ENCODE measurements at regions not wholly inside any gene's neighbourhood (a gene's known extent, or its start where the extent isn't known, plus 50 kb on each side); places are given as distances from the start of the nearest gene placed in this dataset.

- intact Hi-C loops (cut with DNase I), result no loop called here
- TF ChIP-seq CTCF (IDR thresholded peaks at IDR 0.05) (no peak), EP300 (IDR thresholded peaks at IDR 0.05) (no peak), POLR2A (IDR thresholded peaks at IDR 0.05; ENCODE audit: low read depth) (no peak), POLR2AphosphoS5 (IDR thresholded peaks at IDR 0.05) (no peak)
- Histone ChIP-seq H3K27me3 (no peaks in the 10 kb centered on the region), H3K36me3 (no peaks in the 10 kb centered on the region), H3K27ac (replicated peaks in 1 of 4) (no peak overlapping the region), H3K4me1 (peaks cover 0 to 7% (median 2%) of the 10 kb centered on the region in 4 donors), H3K9me3 (no peaks in the 10 kb centered on the region), H3K4me3 (no peak overlapping the region)
- DNase-seq (ENCODE audit: extremely low spot score), result no peak
- 86% methylated on average over 1 of the region's 1 CpG for WGBS
Observed at GRCh38 chr3:189096092-189096491, 75.7 kb upstream of the TPRG1 start.

- Histone ChIP-seq H3K27ac (replicated peaks in 1 of 4) (peak overlapping the region; percentile 30 to 71 (median 60)), H3K4me3 (peak overlapping the region in 1 of 4 donors; percentile 11)
- TF ChIP-seq POLR2AphosphoS5 (IDR thresholded peaks at IDR 0.05) (peak in 1 of 2 donors; percentile 59), CTCF (IDR thresholded peaks at IDR 0.05) (no peak), EP300 (IDR thresholded peaks at IDR 0.05) (no peak)
Observed at GRCh38 chr3:189099031-189099471, 72.7 kb upstream of the TPRG1 start.

DNA sequence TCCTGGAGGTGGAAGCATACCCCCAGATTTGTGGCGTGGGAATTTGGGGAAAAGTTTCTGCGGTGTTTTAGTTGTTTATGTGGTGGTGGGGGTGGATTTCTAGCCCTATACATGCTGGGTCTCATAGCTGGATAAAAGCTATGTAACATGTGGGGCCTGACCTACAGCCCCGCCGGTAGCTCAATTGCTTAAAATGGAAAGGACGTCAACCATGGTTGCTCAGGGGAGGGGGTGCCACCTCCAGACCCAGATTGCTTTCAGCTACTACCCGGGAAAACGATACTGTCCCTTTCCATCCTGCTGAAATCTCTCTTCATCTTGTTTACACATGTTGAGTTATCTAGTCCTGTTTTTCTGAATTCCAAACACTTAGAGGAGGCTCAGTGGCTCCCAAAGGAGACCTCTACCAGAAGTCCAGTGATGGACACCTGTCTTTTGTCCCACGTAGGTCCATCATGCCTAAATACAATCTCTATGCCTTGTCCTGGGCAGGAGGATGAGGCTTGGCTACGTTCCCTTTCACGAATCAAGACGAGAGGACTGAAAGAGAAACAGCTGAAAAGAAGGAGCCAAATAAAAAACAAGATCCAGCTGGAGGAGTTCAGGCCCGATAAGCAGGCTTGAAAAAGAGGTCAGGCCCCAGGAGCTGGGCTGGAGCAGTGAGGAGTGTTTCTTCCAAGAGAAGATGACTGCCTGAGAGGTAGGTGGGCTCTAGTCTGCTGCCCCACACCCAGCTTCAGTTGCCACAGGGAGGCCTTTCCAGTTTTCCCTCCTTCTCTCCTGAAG, 72.1 kb upstream of the TPRG1 start:
- H3K27me3 ChIP-seq, result no peaks in the 10 kb centered on the region
- no peaks in the 10 kb centered on the region for H3K36me3 ChIP-seq
- WGBS, result 73% methylated on average over 12 of the region's 12 CpGs
- TF ChIP-seq EP300 (IDR thresholded peaks at IDR 0.05) (no peak), POLR2AphosphoS5 (IDR thresholded peaks at IDR 0.05) (no peak), POLR2A (IDR thresholded peaks at IDR 0.05; ENCODE audit: low read depth) (no peak), CTCF (IDR thresholded peaks at IDR 0.05) (no peak)
- H3K27ac ChIP-seq (replicated peaks in 1 of 4), result peak overlapping the region; percentile 30 to 71 (median 60)
- DNase-seq (ENCODE audit: extremely low spot score), result no peak
- H3K4me1 ChIP-seq, result peaks cover 0 to 7% (median 2%) of the 10 kb centered on the region in 4 donors
- H3K4me3 ChIP-seq, result peak overlapping the region in 1 of 4 donors; percentile 11
- no peaks in the 10 kb centered on the region for H3K9me3 ChIP-seq
- intact Hi-C loops (cut with DNase I), result no loop called here

More at GRCh38 chr3:189099031-189099471, 72.7 kb upstream of the TPRG1 start:
- peaks cover 0 to 7% (median 2%) of the 10 kb centered on the region in 4 donors for H3K4me1 ChIP-seq
- intact Hi-C loops (cut with DNase I), result no loop called here
- H3K27me3 ChIP-seq, result no peaks in the 10 kb centered on the region
- 85% methylated on average over 4 of the region's 12 CpGs for WGBS
- DNase-seq (ENCODE audit: extremely low spot score), result peak; percentile 96
- no peaks in the 10 kb centered on the region for H3K36me3 ChIP-seq
- no peaks in the 10 kb centered on the region for H3K9me3 ChIP-seq

GRCh38 chr3:189100866-189101265, 70.9 kb upstream of the TPRG1 start:
- TF ChIP-seq POLR2A (IDR thresholded peaks at IDR 0.05; ENCODE audit: low read depth) (no peak), CTCF (IDR thresholded peaks at IDR 0.05) (no peak), EP300 (IDR thresholded peaks at IDR 0.05) (no peak), POLR2AphosphoS5 (IDR thresholded peaks at IDR 0.05) (no peak)
- WGBS, result 95% methylated on average over 2 of the region's 2 CpGs
- Histone ChIP-seq H3K4me1 (peaks cover 0 to 7% (median 2%) of the 10 kb centered on the region in 4 donors), H3K27me3 (no peaks in the 10 kb centered on the region), H3K4me3 (no peak overlapping the region), H3K9me3 (no peaks in the 10 kb centered on the region), H3K36me3 (no peaks in the 10 kb centered on the region), H3K27ac (replicated peaks in 1 of 4) (peak overlapping the region in 2 of 4 donors; percentile 65 to 71)
- DNase-seq (ENCODE audit: extremely low spot score), result no peak
- intact Hi-C loops (cut with DNase I), result no loop called here

All from esophagus muscularis mucosa (tissue), 4 donors.